Lung (tissue), 11 donors: ENCODE measurements at regions not wholly inside any gene's neighbourhood (a gene's known extent, or its start where the extent isn't known, plus 50 kb on each side); places are given as distances from the start of the nearest gene placed in this dataset.

Experiments used
- ATAC-seq: fragments of 200-7000 bp; cut with Tn5 transposase; one replicate; pipeline ENCODE4 v1.9.1; 2020; ENCODE audit warnings: moderate number of reproducible peaks; ENCODE audit not compliant: insufficient read depth, low FRiP score
- DNase-seq, 3 donors: peaks; one replicate each; pipeline ENCODE4 v3.0.0-alpha.2; 2013 to 2017
- H3K27ac ChIP-seq, 2 donors: one replicate each; pipeline ENCODE4 v1.5.1; 2013; ENCODE audit warnings: mild to moderate bottlenecking in 2 of 2, moderate library complexity in 2 of 2, control low read depth in 1 of 2, inconsistent platforms in 1 of 2, low read depth in 1 of 2, low read length in 1 of 2
- H3K27me3 ChIP-seq, 3 donors: one replicate each; pipeline ENCODE4 v1.5.1; 2013; ENCODE audit warnings: low read length in 2 of 3; ENCODE audit not compliant: control insufficient read depth in 3 of 3, insufficient read depth in 3 of 3
- H3K36me3 ChIP-seq, 4 donors: one replicate each; pipeline ENCODE4 v1.5.1; 2013; ENCODE audit warnings: low read length in 4 of 4, mild to moderate bottlenecking in 1 of 4, moderate library complexity in 1 of 4; ENCODE audit not compliant: control insufficient read depth in 4 of 4, insufficient read depth in 4 of 4
- H3K4me1 ChIP-seq, 5 donors: one replicate each; pipeline ENCODE4 v1.5.1; 2013; ENCODE audit warnings: low read length in 5 of 5, mild to moderate bottlenecking in 2 of 5, moderate library complexity in 1 of 5; ENCODE audit not compliant: control insufficient read depth in 5 of 5, insufficient read depth in 5 of 5
- H3K4me3 ChIP-seq: one replicate; pipeline ENCODE4 v1.5.1; 2013; ENCODE audit warnings: mild to moderate bottlenecking, control low read depth, moderate library complexity
- H3K9ac ChIP-seq, 2 donors: one replicate each; pipeline ENCODE4 v1.5.1; 2013; ENCODE audit warnings: low read length in 2 of 2, control low read depth in 1 of 2; ENCODE audit not compliant: insufficient read depth in 1 of 2
- H3K9me3 ChIP-seq, 4 donors: one replicate each; pipeline ENCODE4 v1.5.1; 2013; ENCODE audit warnings: low read length in 3 of 4, mild to moderate bottlenecking in 1 of 4, moderate library complexity in 1 of 4; ENCODE audit not compliant: control insufficient read depth in 4 of 4, insufficient read depth in 3 of 4
- CTCF ChIP-seq: IDR thresholded peaks from 2 replicates; pipeline ENCODE4 v1.5.1; 2012; ENCODE audit warnings: mild to moderate bottlenecking; ENCODE audit errors: control extremely low read depth, extremely low read depth
- WGBS, 2 donors: extraction: QIAGEN DNeasy Blood & Tissue Kit; methylation state at CpG; one replicate each; pipeline ENCODE4 v1.1.7; 2013; 5-methylcytosine and 5-hydroxymethylcytosine counted together
- donor health status: control.
- donor health status: control.
- donor health status: Bipolar disorder and iron deficiency.
- donor health status: healthy.
- donor health status: DM: yes; HTN: yes; CAD: no.

- Histone ChIP-seq H3K27ac (no peak overlapping the region), H3K9me3 (peaks cover 0 to 7% (median 4%) of the 10 kb centered on the region in 4 donors), H3K4me1 (no peaks in the 10 kb centered on the region), H3K27me3 (no peaks in the 10 kb centered on the region), H3K9ac (no peak overlapping the region), H3K4me3 (no peak overlapping the region), H3K36me3 (no peaks in the 10 kb centered on the region)
- WGBS, 2 donors, result 68 to 82% methylated on average over 2 of the region's 2 CpGs
- TF ChIP-seq CTCF, result no peak
- ATAC-seq, result no peak
- DNase-seq, result no peak
Observed at GRCh38 chr3:144187531-144188210, 216.0 kb downstream of the DIPK2A start.

GRCh38 chr3:144189044-144189443 is 217.4 kb downstream of the DIPK2A start:
- H3K27me3 ChIP-seq, result no peaks in the 10 kb centered on the region
- 94 to 98% methylated on average over 2 of the region's 2 CpGs for WGBS, 2 donors

GRCh38 chr3:144197116-144197515 is 225.5 kb downstream of the DIPK2A start:
- ATAC-seq, result no peak
- 83 to 91% methylated on average over 2 of the region's 2 CpGs for WGBS, 2 donors
- Histone ChIP-seq H3K36me3 (no peaks in the 10 kb centered on the region), H3K27ac (no peak overlapping the region), H3K9me3 (peaks cover 0 to 3% (median 1%) of the 10 kb centered on the region in 4 donors), H3K4me3 (no peak overlapping the region), H3K9ac (no peak overlapping the region), H3K27me3 (no peaks in the 10 kb centered on the region), H3K4me1 (peaks cover 0 to 6% (median 0%) of the 10 kb centered on the region in 5 donors)
- no peak for TF ChIP-seq CTCF
- no peak for DNase-seq

More at GRCh38 chr3:144189044-144189443, 217.4 kb downstream of the DIPK2A start:
- Histone ChIP-seq H3K9me3 (peaks cover 0 to 7% (median 4%) of the 10 kb centered on the region in 4 donors), H3K4me1 (no peaks in the 10 kb centered on the region), H3K4me3 (no peak overlapping the region), H3K27ac (no peak overlapping the region), H3K36me3 (no peaks in the 10 kb centered on the region), H3K9ac (no peak overlapping the region)
- ATAC-seq, result no peak
- no peak for DNase-seq
- TF ChIP-seq CTCF, result no peak

GRCh38 chr3:144197582-144197981 is 226.0 kb downstream of the DIPK2A start:
- no peak for TF ChIP-seq CTCF
- H3K36me3 ChIP-seq, result no peaks in the 10 kb centered on the region
- H3K27ac ChIP-seq, result no peak overlapping the region
- no peak overlapping the region for H3K4me3 ChIP-seq
- WGBS, 2 donors, result 53 to 81% methylated on average over 1 of the region's 1 CpG
- no peaks in the 10 kb centered on the region for H3K27me3 ChIP-seq
- H3K9ac ChIP-seq, result no peak overlapping the region
- peaks cover 0 to 3% (median 1%) of the 10 kb centered on the region in 4 donors for H3K9me3 ChIP-seq
- H3K4me1 ChIP-seq, result peaks cover 0 to 6% (median 0%) of the 10 kb centered on the region in 5 donors
- no peak for DNase-seq
- no peak for ATAC-seq
